ENCODE measurements at regions not wholly inside any gene's neighbourhood (a gene's known extent, or its start where the extent isn't known, plus 50 kb on each side); places are given as distances from the start of the nearest gene placed in this dataset.

DNA sequence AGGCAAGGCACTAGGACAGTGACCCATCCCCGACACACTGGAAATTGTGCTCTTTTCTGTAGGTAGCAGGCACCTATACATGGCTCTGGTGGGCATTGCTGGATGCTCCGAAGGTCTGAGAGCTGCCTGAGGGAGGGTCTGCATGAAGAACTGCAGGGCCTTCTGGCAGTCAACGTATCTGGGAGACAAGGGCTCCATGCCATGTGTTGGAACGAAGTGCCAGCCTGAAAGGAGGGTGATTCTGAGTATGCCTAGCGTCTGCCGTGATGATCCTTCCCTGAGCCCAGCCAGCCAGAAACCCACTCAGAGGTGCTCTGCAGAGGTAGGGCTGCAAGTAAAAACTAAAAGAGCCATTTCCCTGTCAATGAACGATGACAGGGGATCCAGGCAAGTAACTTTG, 453.2 kb downstream of the MED10 start:
- FAIRE-seq (no peak), DNase-seq (ENCODE audit: low read depth, low spot score) (no peak)
- TF ChIP-seq, protein P1, sequence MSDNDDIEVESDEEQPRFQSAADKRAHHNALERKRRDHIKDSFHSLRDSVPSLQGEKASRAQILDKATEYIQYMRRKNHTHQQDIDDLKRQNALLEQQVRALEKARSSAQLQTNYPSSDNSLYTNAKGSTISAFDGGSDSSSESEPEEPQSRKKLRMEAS (IDR thresholded peaks at IDR 0.05; ENCODE audit: insufficient read depth, insufficient read length), result no peak
- TF ChIP-seq GATA2 (IDR thresholded peaks at IDR 0.05; ENCODE audit: insufficient read depth, insufficient read length, low read depth, low read length), result no peak
- TF ChIP-seq POLR2AphosphoS5 (IDR thresholded peaks at IDR 0.05; ENCODE audit: insufficient read depth, low read depth, low read length), result no peak
- no peak for TF ChIP-seq JUN (IDR thresholded peaks at IDR 0.05; ENCODE audit: borderline replicate concordance, insufficient read depth, insufficient read length, low read depth)
- no peak for TF ChIP-seq FOS (IDR thresholded peaks at IDR 0.05; ENCODE audit: borderline replicate concordance, insufficient read depth, low read length)
- TF ChIP-seq, protein P2, sequence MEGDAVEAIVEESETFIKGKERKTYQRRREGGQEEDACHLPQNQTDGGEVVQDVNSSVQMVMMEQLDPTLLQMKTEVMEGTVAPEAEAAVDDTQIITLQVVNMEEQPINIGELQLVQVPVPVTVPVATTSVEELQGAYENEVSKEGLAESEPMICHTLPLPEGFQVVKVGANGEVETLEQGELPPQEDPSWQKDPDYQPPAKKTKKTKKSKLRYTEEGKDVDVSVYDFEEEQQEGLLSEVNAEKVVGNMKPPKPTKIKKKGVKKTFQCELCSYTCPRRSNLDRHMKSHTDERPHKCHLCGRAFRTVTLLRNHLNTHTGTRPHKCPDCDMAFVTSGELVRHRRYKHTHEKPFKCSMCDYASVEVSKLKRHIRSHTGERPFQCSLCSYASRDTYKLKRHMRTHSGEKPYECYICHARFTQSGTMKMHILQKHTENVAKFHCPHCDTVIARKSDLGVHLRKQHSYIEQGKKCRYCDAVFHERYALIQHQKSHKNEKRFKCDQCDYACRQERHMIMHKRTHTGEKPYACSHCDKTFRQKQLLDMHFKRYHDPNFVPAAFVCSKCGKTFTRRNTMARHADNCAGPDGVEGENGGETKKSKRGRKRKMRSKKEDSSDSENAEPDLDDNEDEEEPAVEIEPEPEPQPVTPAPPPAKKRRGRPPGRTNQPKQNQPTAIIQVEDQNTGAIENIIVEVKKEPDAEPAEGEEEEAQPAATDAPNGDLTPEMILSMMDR (IDR thresholded peaks at IDR 0.05; ENCODE audit: extremely low read depth in 1 of 2, insufficient read depth in 1 of 2, low read depth in 1 of 2, low read length in 2 of 2), result no peak
- no peak for TF ChIP-seq EZH2 (IDR thresholded peaks at IDR 0.05; ENCODE audit: borderline replicate concordance, low read depth, low read length, severe bottlenecking)
- no peak for TF ChIP-seq MYC (IDR thresholded peaks at IDR 0.05; ENCODE audit: low read depth, low read length)
- TF ChIP-seq POLR2A (IDR thresholded peaks at IDR 0.05; ENCODE audit: low read depth, low read length), result no peak
- Histone ChIP-seq H3K79me2 (ENCODE audit: control insufficient read depth, insufficient read depth, low read length) (no peaks in the 10 kb centered on the region), H3K9me3 (replicated peaks; ENCODE audit: control insufficient read depth, insufficient read depth, low read length) (no peaks in the 10 kb centered on the region), H3K9me1 (replicated peaks; ENCODE audit: control insufficient read depth, extremely low read depth, insufficient read depth, low read length) (no peaks in the 10 kb centered on the region), H3K27me3 (ENCODE audit: control insufficient read depth in 2 of 2, insufficient read depth in 2 of 2, low read length in 2 of 2) (no peaks in the 10 kb centered on the region), H3K9ac (replicated peaks; ENCODE audit: extremely low read depth, insufficient read depth, low read length) (no peak overlapping the region), H3K4me3 (replicated peaks in 1 of 3; ENCODE audit: insufficient read depth in 1 of 3, low read depth in 1 of 3, low read length in 3 of 3) (no peak overlapping the region), H3K27ac (ENCODE audit: insufficient read depth, low read depth, low read length) (no peak overlapping the region), H3K4me1 (ENCODE audit: control insufficient read depth, extremely low read depth, insufficient read depth, low read length) (no peaks in the 10 kb centered on the region), H4K20me1 (replicated peaks; ENCODE audit: control insufficient read depth, extremely low read depth, insufficient read depth, low read length) (no peaks in the 10 kb centered on the region), H3K4me2 (ENCODE audit: insufficient read depth, low read length) (no peak overlapping the region), H3K36me3 (ENCODE audit: control insufficient read depth in 2 of 2, extremely low read depth in 1 of 2, insufficient read depth in 2 of 2, low read length in 2 of 2) (no peaks in the 10 kb centered on the region), H2AFZ (ENCODE audit: low read depth, low read length) (no peak overlapping the region)
- ChIA-PET CTCF (no interaction called here), POLR2A (no interaction called here)
- no TSS peak for BruUV-seq (replicated peaks)
- intact Hi-C loops (cut with micrococcal nuclease) (no loop called here), dilution Hi-C loops (cut with MboI; ENCODE audit: extremely low pct_ligation_motif_present, low sequenced_read_pairs) (no loop called here)
